ENCODE measurements at regions not wholly inside any gene's neighbourhood (a gene's known extent, or its start where the extent isn't known, plus 50 kb on each side); places are given as distances from the start of the nearest gene placed in this dataset.

GRCh38 chr7:130881799-130882141 is 147.8 kb upstream of the KLF14 start:
- H3K27ac ChIP-seq (ENCODE audit: extremely low read depth, low read depth, low read length) = no peak overlapping the region
- POLR2A ChIA-PET = no interaction called here
- no peaks in the 10 kb centered on the region for H3K36me3 ChIP-seq (ENCODE audit: control insufficient read depth in 2 of 2, insufficient read depth in 1 of 2, low read length in 2 of 2)

DNA sequence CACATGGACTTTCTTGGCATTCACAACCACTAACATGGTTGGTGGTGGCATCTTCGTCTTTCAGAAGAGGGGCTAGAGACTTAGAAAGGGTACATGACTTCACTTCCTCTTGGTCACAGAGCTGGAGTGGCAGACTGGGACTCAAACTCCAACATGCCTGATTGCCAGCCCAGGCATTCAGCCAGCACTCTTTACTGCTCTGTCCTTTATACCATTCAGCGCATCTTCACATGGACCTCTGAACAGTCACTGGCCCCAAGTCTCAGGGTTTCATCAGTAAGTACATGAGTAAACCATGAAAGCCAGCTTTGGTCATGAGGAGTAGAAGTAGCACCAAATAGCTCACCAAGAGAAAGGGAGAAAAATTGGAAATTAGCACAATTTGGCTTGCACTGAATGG is 148.4 kb upstream of the KLF14 start:
- POLR2A ChIA-PET = no interaction called here
- H3K4me1 ChIP-seq (ENCODE audit: control insufficient read depth, insufficient read depth, low read length) = peaks cover 4% of the 10 kb centered on the region
- H3K27ac ChIP-seq (ENCODE audit: extremely low read depth, low read depth, low read length) = no peak overlapping the region
- no peaks in the 10 kb centered on the region for H3K9me3 ChIP-seq (ENCODE audit: control insufficient read depth, insufficient read depth, low read depth, low read length)
- no peaks in the 10 kb centered on the region for H3K36me3 ChIP-seq (ENCODE audit: control insufficient read depth in 2 of 2, insufficient read depth in 1 of 2, low read length in 2 of 2)
- CTCF ChIA-PET = interaction anchor here (0.6 to 9.0 kb wide), 4 partner anchors 9 to 158 kb away, joined by 4 to 63 read pairs (median 6); no protein-coding TSS in a partner anchor
- TF ChIP-seq HOXA7 (CRISPR knock-in tag; IDR thresholded peaks at IDR 0.05; ENCODE audit: borderline replicate concordance) (no peak), ZNF423 (tag by site-specific recombination; IDR thresholded peaks at IDR 0.05) (no peak), HOXC10 (CRISPR knock-in tag; IDR thresholded peaks at IDR 0.05) (no peak), ZNF48 (tag by site-specific recombination; IDR thresholded peaks at IDR 0.05) (no peak), ZNF311 (tag by site-specific recombination; IDR thresholded peaks at IDR 0.05; ENCODE audit: borderline replicate concordance) (no peak), ZEB2 (tag by site-specific recombination; IDR thresholded peaks at IDR 0.05) (no peak)
- TF ChIP-seq, protein P1, sequence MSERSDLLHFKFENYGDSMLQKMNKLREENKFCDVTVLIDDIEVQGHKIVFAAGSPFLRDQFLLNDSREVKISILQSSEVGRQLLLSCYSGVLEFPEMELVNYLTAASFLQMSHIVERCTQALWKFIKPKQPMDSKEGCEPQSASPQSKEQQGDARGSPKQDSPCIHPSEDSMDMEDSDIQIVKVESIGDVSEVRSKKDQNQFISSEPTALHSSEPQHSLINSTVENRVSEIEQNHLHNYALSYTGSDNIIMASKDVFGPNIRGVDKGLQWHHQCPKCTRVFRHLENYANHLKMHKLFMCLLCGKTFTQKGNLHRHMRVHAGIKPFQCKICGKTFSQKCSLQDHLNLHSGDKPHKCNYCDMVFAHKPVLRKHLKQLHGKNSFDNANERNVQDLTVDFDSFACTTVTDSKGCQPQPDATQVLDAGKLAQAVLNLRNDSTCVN (tag by site-specific recombination; optimal IDR thresholded peaks at IDR 0.05) = no peak
- no peak overlapping the region for H3K4me3 ChIP-seq (ENCODE audit: low read depth, low read length)

More at GRCh38 chr7:130881799-130882141, 147.8 kb upstream of the KLF14 start:
- no peak for TF ChIP-seq ZEB2 (tag by site-specific recombination; IDR thresholded peaks at IDR 0.05)
- TF ChIP-seq ZNF341 (tag by site-specific recombination; IDR thresholded peaks at IDR 0.05; ENCODE audit: low read depth) = no peak
- TF ChIP-seq, protein P2, sequence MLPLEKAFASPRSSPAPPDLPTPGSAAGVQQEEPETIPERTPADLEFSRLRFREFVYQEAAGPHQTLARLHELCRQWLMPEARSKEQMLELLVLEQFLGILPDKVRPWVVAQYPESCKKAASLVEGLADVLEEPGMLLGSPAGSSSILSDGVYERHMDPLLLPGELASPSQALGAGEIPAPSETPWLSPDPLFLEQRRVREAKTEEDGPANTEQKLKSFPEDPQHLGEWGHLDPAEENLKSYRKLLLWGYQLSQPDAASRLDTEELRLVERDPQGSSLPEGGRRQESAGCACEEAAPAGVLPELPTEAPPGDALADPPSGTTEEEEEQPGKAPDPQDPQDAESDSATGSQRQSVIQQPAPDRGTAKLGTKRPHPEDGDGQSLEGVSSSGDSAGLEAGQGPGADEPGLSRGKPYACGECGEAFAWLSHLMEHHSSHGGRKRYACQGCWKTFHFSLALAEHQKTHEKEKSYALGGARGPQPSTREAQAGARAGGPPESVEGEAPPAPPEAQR (tag by site-specific recombination; IDR thresholded peaks at IDR 0.05) = no peak
- no peak for TF ChIP-seq ZNF488 (tag by site-specific recombination; IDR thresholded peaks at IDR 0.05)
- TF ChIP-seq SP2 (tag by site-specific recombination; IDR thresholded peaks at IDR 0.05) = no peak
- TF ChIP-seq ZNF529 (tag by site-specific recombination; IDR thresholded peaks at IDR 0.05; ENCODE audit: insufficient replicate concordance) = no peak
- no peak for TF ChIP-seq ZNF155 (tag by site-specific recombination; IDR thresholded peaks at IDR 0.05)
- no peak for TF ChIP-seq ZNF311 (tag by site-specific recombination; IDR thresholded peaks at IDR 0.05; ENCODE audit: borderline replicate concordance)
- no peak for TF ChIP-seq ZNF639 (tag by site-specific recombination; IDR thresholded peaks at IDR 0.05)
- no peak for TF ChIP-seq ZNF114 (tag by site-specific recombination; IDR thresholded peaks at IDR 0.05)
- TF ChIP-seq EGR2 (tag by site-specific recombination; IDR thresholded peaks at IDR 0.05; ENCODE audit: low read depth) = no peak
- no peak for TF ChIP-seq MEIS1 (CRISPR knock-in tag; IDR thresholded peaks at IDR 0.05; ENCODE audit: borderline replicate concordance)
- CTCF ChIA-PET = interaction anchor here (1.2 to 9.0 kb wide), 3 partner anchors 9 to 158 kb away, joined by 4 to 63 read pairs (median 6); no protein-coding TSS in a partner anchor
- Histone ChIP-seq H3K9me3 (ENCODE audit: control insufficient read depth, insufficient read depth, low read depth, low read length) (no peaks in the 10 kb centered on the region), H3K4me3 (ENCODE audit: low read depth, low read length) (no peak overlapping the region), H3K4me1 (ENCODE audit: control insufficient read depth, insufficient read depth, low read length) (peaks cover 4% of the 10 kb centered on the region)

DNA sequence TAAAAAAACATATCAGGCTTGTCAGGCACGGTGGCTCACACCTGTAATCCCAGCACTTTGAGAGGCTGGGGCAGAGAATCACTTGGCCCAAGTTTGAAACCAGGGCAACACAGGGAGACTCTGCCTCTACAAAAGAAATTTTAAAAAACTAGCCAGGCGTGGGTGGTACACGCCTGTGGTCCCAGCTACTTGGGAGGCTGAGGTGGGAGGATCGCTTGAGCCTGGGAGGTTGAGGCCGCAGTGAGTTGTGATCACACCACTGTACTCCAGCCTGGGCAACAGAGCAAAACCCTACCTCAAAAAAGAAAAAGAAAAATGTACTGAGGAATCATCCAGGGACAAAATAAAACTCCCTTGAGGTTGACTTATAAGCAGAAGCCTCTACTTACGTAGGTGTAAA is 149.9 kb upstream of the KLF14 start:
- peaks cover 3% of the 10 kb centered on the region for H3K4me1 ChIP-seq (ENCODE audit: control insufficient read depth, insufficient read depth, low read length)
- CTCF ChIA-PET = interaction anchor here (0.5 to 9.0 kb wide), 3 partner anchors 10 to 182 kb away, joined by 3 to 63 read pairs (median 4); no protein-coding TSS in a partner anchor
- H3K36me3 ChIP-seq (ENCODE audit: control insufficient read depth in 2 of 2, insufficient read depth in 1 of 2, low read length in 2 of 2) = no peaks in the 10 kb centered on the region
- POLR2A ChIA-PET = no interaction called here
- H3K27ac ChIP-seq (ENCODE audit: extremely low read depth, low read depth, low read length) = no peak overlapping the region
- H3K4me3 ChIP-seq (ENCODE audit: low read depth, low read length) = no peak overlapping the region
- H3K9me3 ChIP-seq (ENCODE audit: control insufficient read depth, insufficient read depth, low read depth, low read length) = no peaks in the 10 kb centered on the region
- TF ChIP-seq ZNF791 (tag by site-specific recombination; IDR thresholded peaks at IDR 0.05) = no peak
- TF ChIP-seq, protein P3, sequence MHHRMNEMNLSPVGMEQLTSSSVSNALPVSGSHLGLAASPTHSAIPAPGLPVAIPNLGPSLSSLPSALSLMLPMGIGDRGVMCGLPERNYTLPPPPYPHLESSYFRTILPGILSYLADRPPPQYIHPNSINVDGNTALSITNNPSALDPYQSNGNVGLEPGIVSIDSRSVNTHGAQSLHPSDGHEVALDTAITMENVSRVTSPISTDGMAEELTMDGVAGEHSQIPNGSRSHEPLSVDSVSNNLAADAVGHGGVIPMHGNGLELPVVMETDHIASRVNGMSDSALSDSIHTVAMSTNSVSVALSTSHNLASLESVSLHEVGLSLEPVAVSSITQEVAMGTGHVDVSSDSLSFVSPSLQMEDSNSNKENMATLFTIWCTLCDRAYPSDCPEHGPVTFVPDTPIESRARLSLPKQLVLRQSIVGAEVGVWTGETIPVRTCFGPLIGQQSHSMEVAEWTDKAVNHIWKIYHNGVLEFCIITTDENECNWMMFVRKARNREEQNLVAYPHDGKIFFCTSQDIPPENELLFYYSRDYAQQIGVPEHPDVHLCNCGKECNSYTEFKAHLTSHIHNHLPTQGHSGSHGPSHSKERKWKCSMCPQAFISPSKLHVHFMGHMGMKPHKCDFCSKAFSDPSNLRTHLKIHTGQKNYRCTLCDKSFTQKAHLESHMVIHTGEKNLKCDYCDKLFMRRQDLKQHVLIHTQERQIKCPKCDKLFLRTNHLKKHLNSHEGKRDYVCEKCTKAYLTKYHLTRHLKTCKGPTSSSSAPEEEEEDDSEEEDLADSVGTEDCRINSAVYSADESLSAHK (tag by site-specific recombination; IDR thresholded peaks at IDR 0.05) = no peak
- TF ChIP-seq ZNF175 (tag by site-specific recombination; IDR thresholded peaks at IDR 0.05) = no peak
- no peak for TF ChIP-seq ZBTB6 (tag by site-specific recombination; IDR thresholded peaks at IDR 0.05)
- TF ChIP-seq ZNF140 (tag by site-specific recombination; IDR thresholded peaks at IDR 0.05) = no peak
- TF ChIP-seq ZFP37 (tag by site-specific recombination; IDR thresholded peaks at IDR 0.05) = no peak
- TF ChIP-seq YY1 (tag by site-specific recombination; IDR thresholded peaks at IDR 0.05) = no peak
- TF ChIP-seq ZNF133 (tag by site-specific recombination; IDR thresholded peaks at IDR 0.05) = no peak
- no peak for TF ChIP-seq ZNF48 (tag by site-specific recombination; IDR thresholded peaks at IDR 0.05)

Measured in HEK293 (cell line).